D721Med (cell line): ENCODE measurements at regions not wholly inside any gene's neighbourhood (a gene's known extent, or its start where the extent isn't known, plus 50 kb on each side); places are given as distances from the start of the nearest gene placed in this dataset.

Source experiments
- DNase-seq: peaks from one replicate; pipeline ENCODE4 v3.0.0; 2011; ENCODE audit warnings: low spot score; ENCODE audit not compliant: insufficient read length
- FAIRE-seq: peaks from 2 replicates; lab custom pipeline; 2011; peaks lifted over from hg19 to GRCh38; lab: Jason Lieb, UNC
- CTCF ChIP-seq: IDR thresholded peaks from 2 replicates; pipeline ENCODE4 v1.5.1; 2012; ENCODE audit warnings: mild to moderate bottlenecking, control low read depth; ENCODE audit not compliant: insufficient read depth; ENCODE audit errors: missing control alignments

- no peak for FAIRE-seq
Measured at GRCh38 chr3:99212969-99213368, 311.5 kb upstream of the DCBLD2 start.

GRCh38 chr3:99211309-99211708 is 309.8 kb upstream of the DCBLD2 start:
- DNase-seq = no peak
- no peak for TF ChIP-seq CTCF
- FAIRE-seq = no peak

More at GRCh38 chr3:99212969-99213368, 311.5 kb upstream of the DCBLD2 start:
- DNase-seq = no peak
- TF ChIP-seq CTCF = no peak

GRCh38 chr3:99199021-99199420 is 297.5 kb upstream of the DCBLD2 start:
- FAIRE-seq (no peak), DNase-seq (no peak)
- TF ChIP-seq CTCF = no peak

GRCh38 chr3:99191186-99191585 is 289.7 kb upstream of the DCBLD2 start:
- FAIRE-seq = no peak
- DNase-seq = no peak
- no peak for TF ChIP-seq CTCF

- no peak for FAIRE-seq
- no peak for TF ChIP-seq CTCF
- DNase-seq = no peak
Measured at GRCh38 chr3:99188936-99189335, 287.4 kb upstream of the DCBLD2 start.

- TF ChIP-seq CTCF = no peak
- no peak for DNase-seq
- FAIRE-seq = no peak
Measured at GRCh38 chr3:99186016-99186415, 284.5 kb upstream of the DCBLD2 start.

- no peak for FAIRE-seq
- DNase-seq = no peak
- no peak for TF ChIP-seq CTCF
Measured at GRCh38 chr3:99176169-99176964, 274.9 kb upstream of the DCBLD2 start.
